HepG2 (cell line): ENCODE measurements at regions not wholly inside any gene's neighbourhood (a gene's known extent, or its start where the extent isn't known, plus 50 kb on each side); places are given as distances from the start of the nearest gene placed in this dataset.

Experiments used
- ATAC-seq: fragments of 200-7000 bp; cut with Tn5 transposase; 3 replicates; pipeline ENCODE4 v1.9.1; 2020; ENCODE audit warnings: mild to moderate bottlenecking, moderate library complexity
- BruUV-seq: library from RNA; stranded (reverse); fragments of 400-500 nt; replicated peaks from 2 replicates; lab custom pipeline; 2021; lab: Mats Ljungman, UMichigan
- CTCF ChIA-PET: fragments of 300-600 bp; formaldehyde crosslinking; extraction: SDS; loops from one replicate; lab custom pipeline; 2021; ENCODE audit warnings: low total read pairs, inconsistent platforms, low intra/inter-chr PET ratio; lab: Yijun Ruan, JAX
- POLR2A ChIA-PET: fragments of 350-600 bp; sonication (Branson Sonifier 250); formaldehyde crosslinking; loops from one replicate; lab custom pipeline; 2020; ENCODE audit warnings: antibody characterized with exemption, inconsistent platforms; lab: Yijun Ruan, JAX
- DNase-seq: peaks from one replicate; pipeline ENCODE4 v3.0.0-alpha.2; 2015; ENCODE audit warnings: low spot score
- FAIRE-seq: peaks from 3 replicates; lab custom pipeline; 2011; peaks lifted over from hg19 to GRCh38; lab: Jason Lieb, UNC
- H2AFZ ChIP-seq: one replicate; pipeline ENCODE4 v1.6.1; 2011; ENCODE audit warnings: low read length, inconsistent platforms
- H3K27ac ChIP-seq: fragments of 300-600 bp; 3 replicates; pipeline ENCODE4 v1.8.0; 2011; ENCODE audit warnings: mixed run types, mild to moderate bottlenecking, mixed read lengths, low read length, inconsistent platforms; ENCODE audit not compliant: insufficient read depth; ENCODE audit errors: extremely low read length
- H3K27me3 ChIP-seq, 2 experiments: fragments of 200-600 bp in 1 of 2; 2 replicates in 1 of 2; 3 replicates in 1 of 2; pipeline versions ENCODE4 v1.6.0 to v1.8.0; 2011; ENCODE audit warnings: low read length in 2 of 2, mild to moderate bottlenecking in 2 of 2, moderate library complexity in 2 of 2, inconsistent platforms in 1 of 2; ENCODE audit not compliant: insufficient read depth in 2 of 2, control insufficient read depth in 1 of 2
- H3K36me3 ChIP-seq, 2 experiments: fragments of 200-600 bp in 1 of 2; replicated peaks in 1 of 2; 2 replicates in 1 of 2; 3 replicates in 1 of 2; pipeline versions ENCODE4 v1.5.1 to v1.8.0; 2011; ENCODE audit warnings: low read length in 2 of 2, inconsistent platforms in 1 of 2; ENCODE audit not compliant: insufficient read depth in 2 of 2, control insufficient read depth in 1 of 2
- H3K4me1 ChIP-seq: 2 replicates; pipeline ENCODE4 v1.5.1; 2012; ENCODE audit warnings: low read length, inconsistent platforms; ENCODE audit not compliant: insufficient read depth
- H3K4me2 ChIP-seq: 2 replicates; pipeline ENCODE4 v1.6.0; 2011; ENCODE audit warnings: low read depth, low read length, inconsistent platforms
- H3K4me3 ChIP-seq, 3 experiments: fragments of 200-600 bp in 1 of 3; sonication (generic), shearing (Covaris generic) in 1 of 3; replicated peaks in 1 of 3; 2 replicates each; pipeline ENCODE4 v1.5.1; 2011 to 2016; ENCODE audit warnings: low read length in 3 of 3, inconsistent platforms in 2 of 3, low read depth in 2 of 3, mild to moderate bottlenecking in 2 of 3, control low read depth in 1 of 3, mixed read lengths in 1 of 3; ENCODE audit not compliant: insufficient read depth in 1 of 3
- H3K79me2 ChIP-seq: one replicate; pipeline ENCODE4 v1.6.1; 2011; ENCODE audit warnings: low read length, inconsistent platforms; ENCODE audit not compliant: insufficient read depth
- H3K9ac ChIP-seq: 2 replicates; pipeline ENCODE4 v1.6.0; 2011; ENCODE audit warnings: mild to moderate bottlenecking, low read depth, low read length, inconsistent platforms; ENCODE audit not compliant: insufficient read depth
- H3K9me3 ChIP-seq: 2 replicates; pipeline ENCODE4 v1.5.1; 2012; ENCODE audit warnings: mild to moderate bottlenecking, low read length
- H4K20me1 ChIP-seq: 2 replicates; pipeline ENCODE4 v1.6.0; 2011; ENCODE audit warnings: inconsistent platforms, mild to moderate bottlenecking, low read length, moderate library complexity; ENCODE audit not compliant: insufficient read depth
- FOXJ3 ChIP-seq: sonication (generic); formaldehyde crosslinking; IDR thresholded peaks from 2 replicates; pipeline ENCODE4 v1.4.0; 2020; ENCODE audit warnings: missing genetic modification reagents, mild to moderate bottlenecking, borderline replicate concordance
- KDM4B ChIP-seq: sonication (generic); formaldehyde crosslinking; IDR thresholded peaks from 2 replicates; pipeline ENCODE4 v1.4.0; 2020; ENCODE audit warnings: missing genetic modification reagents
- KDM5A ChIP-seq: fragments of 200-600 bp; sonication (generic); IDR thresholded peaks from 2 replicates; pipeline ENCODE4 v1.7.0; 2018; ENCODE audit warnings: antibody characterized with exemption, mild to moderate bottlenecking, low read length, borderline replicate concordance
- SMYD3 ChIP-seq: sonication (generic); formaldehyde crosslinking; IDR thresholded peaks from 2 replicates; pipeline ENCODE4 v1.8.1; 2023; ENCODE audit warnings: mild to moderate bottlenecking, missing genetic modification reagents
- ZNF20 ChIP-seq: sonication (generic); formaldehyde crosslinking; IDR thresholded peaks from 2 replicates; pipeline ENCODE4 v1.4.0; 2020; ENCODE audit warnings: mild to moderate bottlenecking, moderate library complexity, missing genetic modification reagents
- ZNF33A ChIP-seq: sonication (generic); formaldehyde crosslinking; IDR thresholded peaks from 2 replicates; pipeline ENCODE4 v1.5.1; 2020; ENCODE audit warnings: missing genetic modification reagents, mild to moderate bottlenecking, moderate library complexity, borderline replicate concordance
- ZNF549 ChIP-seq: sonication (generic); formaldehyde crosslinking; IDR thresholded peaks from 2 replicates; pipeline ENCODE4 v1.5.0; 2020; ENCODE audit warnings: missing genetic modification reagents
- ZNF557 ChIP-seq: sonication (generic); formaldehyde crosslinking; IDR thresholded peaks from 2 replicates; pipeline ENCODE4 v1.4.0; 2020; ENCODE audit warnings: missing genetic modification reagents
- ZNF629 ChIP-seq: sonication (generic); formaldehyde crosslinking; conservative IDR thresholded peaks from 2 replicates; pipeline ENCODE4 v1.5.0; 2020; ENCODE audit warnings: missing genetic modification reagents
- ZNF780A ChIP-seq: sonication (generic); formaldehyde crosslinking; IDR thresholded peaks from 2 replicates; pipeline ENCODE4 v1.8.0; 2022; ENCODE audit warnings: mild to moderate bottlenecking, missing genetic modification reagents, moderate library complexity
- ZSCAN22 ChIP-seq: sonication (generic); formaldehyde crosslinking; IDR thresholded peaks from 2 replicates; pipeline ENCODE4 v1.4.0; 2020; ENCODE audit warnings: mild to moderate bottlenecking, missing genetic modification reagents
- WGBS: methylation state at CpG from one replicate; pipeline ENCODE4 v1.1.6; 2017; ENCODE audit warnings: low lambda C conversion rate; 5-methylcytosine and 5-hydroxymethylcytosine counted together
- in situ Hi-C: cut with HindIII; loops from 2 replicates; pipeline ENCODE4 v1.10.0; 2017; ENCODE audit warnings: low pct_unique_long_range_greater_than_20kb; ENCODE audit not compliant: extremely low pct_ligation_motif_present
- intact Hi-C: fragments of 100-400 bp; cut with micrococcal nuclease; formaldehyde crosslinking; loops from one replicate; pipeline ENCODE4 v1.10.0; 2022; ENCODE audit not compliant: unreplicated experiment
- TF ChIP-seq, protein P1 (sequence below): sonication (generic); formaldehyde crosslinking; IDR thresholded peaks from 2 replicates; pipeline ENCODE4 v1.4.0; 2020; ENCODE audit warnings: missing genetic modification reagents
- TF ChIP-seq, protein P2 (sequence below): IDR thresholded peaks from 2 replicates; pipeline ENCODE4 v1.6.1; 2016; ENCODE audit warnings: mild to moderate bottlenecking, missing biosample characterization, missing genetic modification reagents

DNA sequence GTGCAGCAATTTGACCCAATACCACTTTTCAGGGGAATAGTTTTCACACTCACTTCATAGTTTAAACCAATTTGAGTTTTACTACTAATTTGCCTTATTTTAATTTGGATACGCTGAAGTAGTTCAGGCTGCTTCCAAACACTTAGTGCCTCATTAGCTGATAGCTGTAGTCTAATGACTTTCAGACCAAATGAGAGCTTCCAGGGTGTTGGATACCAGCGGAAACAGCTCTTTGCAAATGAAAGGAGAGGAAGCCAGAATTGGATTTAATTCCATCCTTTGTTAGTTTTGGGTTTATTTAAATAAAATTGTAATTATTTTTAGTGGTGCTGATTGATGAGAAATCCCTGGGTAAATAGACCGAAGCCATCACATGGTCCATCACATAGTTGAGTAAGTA, 158.3 kb upstream of the SEL1L start:
- 3% methylated on average over 3 of the region's 3 CpGs for WGBS
- FAIRE-seq (no peak), ATAC-seq (no peak), DNase-seq (no peak)
- BruUV-seq = no TSS peak
- no peak overlapping the region for H3K4me2 ChIP-seq
- no peaks in the 10 kb centered on the region for H4K20me1 ChIP-seq
- intact Hi-C loops = no loop called here
- no peak overlapping the region for H2AFZ ChIP-seq
- no peak overlapping the region for H3K27ac ChIP-seq
- POLR2A ChIA-PET = no interaction called here
- no peaks in the 10 kb centered on the region for H3K27me3 ChIP-seq
- no peaks in the 10 kb centered on the region for H3K79me2 ChIP-seq
- TF ChIP-seq ZNF20 (CRISPR knock-in tag) (no peak), SMYD3 (CRISPR knock-in tag) (no peak), ZNF557 (CRISPR knock-in tag) (no peak), ZNF549 (CRISPR knock-in tag) (no peak), FOXJ3 (CRISPR knock-in tag) (no peak), KDM5A (no peak), ZNF780A (CRISPR knock-in tag) (no peak), ZNF629 (CRISPR knock-in tag) (no peak), ZSCAN22 (CRISPR knock-in tag) (no peak), ZNF33A (no peak), KDM4B (CRISPR knock-in tag) (no peak)
- TF ChIP-seq, protein P1, sequence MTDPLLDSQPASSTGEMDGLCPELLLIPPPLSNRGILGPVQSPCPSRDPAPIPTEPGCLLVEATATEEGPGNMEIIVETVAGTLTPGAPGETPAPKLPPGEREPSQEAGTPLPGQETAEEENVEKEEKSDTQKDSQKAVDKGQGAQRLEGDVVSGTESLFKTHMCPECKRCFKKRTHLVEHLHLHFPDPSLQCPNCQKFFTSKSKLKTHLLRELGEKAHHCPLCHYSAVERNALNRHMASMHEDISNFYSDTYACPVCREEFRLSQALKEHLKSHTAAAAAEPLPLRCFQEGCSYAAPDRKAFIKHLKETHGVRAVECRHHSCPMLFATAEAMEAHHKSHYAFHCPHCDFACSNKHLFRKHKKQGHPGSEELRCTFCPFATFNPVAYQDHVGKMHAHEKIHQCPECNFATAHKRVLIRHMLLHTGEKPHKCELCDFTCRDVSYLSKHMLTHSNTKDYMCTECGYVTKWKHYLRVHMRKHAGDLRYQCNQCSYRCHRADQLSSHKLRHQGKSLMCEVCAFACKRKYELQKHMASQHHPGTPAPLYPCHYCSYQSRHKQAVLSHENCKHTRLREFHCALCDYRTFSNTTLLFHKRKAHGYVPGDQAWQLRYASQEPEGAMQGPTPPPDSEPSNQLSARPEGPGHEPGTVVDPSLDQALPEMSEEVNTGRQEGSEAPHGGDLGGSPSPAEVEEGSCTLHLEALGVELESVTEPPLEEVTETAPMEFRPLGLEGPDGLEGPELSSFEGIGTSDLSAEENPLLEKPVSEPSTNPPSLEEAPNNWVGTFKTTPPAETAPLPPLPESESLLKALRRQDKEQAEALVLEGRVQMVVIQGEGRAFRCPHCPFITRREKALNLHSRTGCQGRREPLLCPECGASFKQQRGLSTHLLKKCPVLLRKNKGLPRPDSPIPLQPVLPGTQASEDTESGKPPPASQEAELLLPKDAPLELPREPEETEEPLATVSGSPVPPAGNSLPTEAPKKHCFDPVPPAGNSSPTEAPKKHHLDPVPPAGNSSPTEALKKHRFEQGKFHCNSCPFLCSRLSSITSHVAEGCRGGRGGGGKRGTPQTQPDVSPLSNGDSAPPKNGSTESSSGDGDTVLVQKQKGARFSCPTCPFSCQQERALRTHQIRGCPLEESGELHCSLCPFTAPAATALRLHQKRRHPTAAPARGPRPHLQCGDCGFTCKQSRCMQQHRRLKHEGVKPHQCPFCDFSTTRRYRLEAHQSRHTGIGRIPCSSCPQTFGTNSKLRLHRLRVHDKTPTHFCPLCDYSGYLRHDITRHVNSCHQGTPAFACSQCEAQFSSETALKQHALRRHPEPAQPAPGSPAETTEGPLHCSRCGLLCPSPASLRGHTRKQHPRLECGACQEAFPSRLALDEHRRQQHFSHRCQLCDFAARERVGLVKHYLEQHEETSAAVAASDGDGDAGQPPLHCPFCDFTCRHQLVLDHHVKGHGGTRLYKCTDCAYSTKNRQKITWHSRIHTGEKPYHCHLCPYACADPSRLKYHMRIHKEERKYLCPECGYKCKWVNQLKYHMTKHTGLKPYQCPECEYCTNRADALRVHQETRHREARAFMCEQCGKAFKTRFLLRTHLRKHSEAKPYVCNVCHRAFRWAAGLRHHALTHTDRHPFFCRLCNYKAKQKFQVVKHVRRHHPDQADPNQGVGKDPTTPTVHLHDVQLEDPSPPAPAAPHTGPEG = no peak
- TF ChIP-seq, protein P2, sequence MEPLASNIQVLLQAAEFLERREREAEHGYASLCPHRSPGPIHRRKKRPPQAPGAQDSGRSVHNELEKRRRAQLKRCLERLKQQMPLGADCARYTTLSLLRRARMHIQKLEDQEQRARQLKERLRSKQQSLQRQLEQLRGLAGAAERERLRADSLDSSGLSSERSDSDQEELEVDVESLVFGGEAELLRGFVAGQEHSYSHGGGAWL (CRISPR knock-in tag) = no peak
- H3K4me1 ChIP-seq = no peaks in the 10 kb centered on the region
- no peaks in the 10 kb centered on the region for H3K9me3 ChIP-seq
- in situ Hi-C loops = no loop called here
- H3K9ac ChIP-seq = no peak overlapping the region
- CTCF ChIA-PET = no interaction called here
- no peaks in the 10 kb centered on the region for H3K36me3 ChIP-seq
- no peak overlapping the region for H3K4me3 ChIP-seq
